GM23338 (cell line): ENCODE measurements at regions not wholly inside any gene's neighbourhood (a gene's known extent, or its start where the extent isn't known, plus 50 kb on each side); places are given as distances from the start of the nearest gene placed in this dataset.

Experiments used
- CTCF ChIP-seq, 2 experiments: fragments of 200-600 bp in 1 of 2; sonication (generic) in 1 of 2; conservative IDR thresholded peaks; 2 replicates each; pipeline versions ENCODE4 v1.5.1 to v1.6.1; 2016 to 2017; ENCODE audit warnings: antibody characterized with exemption in 2 of 2, low read depth in 2 of 2, mild to moderate bottlenecking in 2 of 2, moderate library complexity in 1 of 2
- REST ChIP-seq: IDR thresholded peaks from one replicate; pipeline ENCODE4 v1.6.1; 2018; ENCODE audit warnings: antibody characterized with exemption; ENCODE audit not compliant: unreplicated experiment

GRCh38 chr9:78788101-78788500 lies 491.2 kb downstream of the PSAT1 start:
- TF ChIP-seq CTCF (conservative IDR thresholded peaks at IDR 0.05; ENCODE audit: low read depth in 2 of 2) (no peak), REST (no peak)
